ENCODE measurements at regions not wholly inside any gene's neighbourhood (a gene's known extent, or its start where the extent isn't known, plus 50 kb on each side); places are given as distances from the start of the nearest gene placed in this dataset.

DNA sequence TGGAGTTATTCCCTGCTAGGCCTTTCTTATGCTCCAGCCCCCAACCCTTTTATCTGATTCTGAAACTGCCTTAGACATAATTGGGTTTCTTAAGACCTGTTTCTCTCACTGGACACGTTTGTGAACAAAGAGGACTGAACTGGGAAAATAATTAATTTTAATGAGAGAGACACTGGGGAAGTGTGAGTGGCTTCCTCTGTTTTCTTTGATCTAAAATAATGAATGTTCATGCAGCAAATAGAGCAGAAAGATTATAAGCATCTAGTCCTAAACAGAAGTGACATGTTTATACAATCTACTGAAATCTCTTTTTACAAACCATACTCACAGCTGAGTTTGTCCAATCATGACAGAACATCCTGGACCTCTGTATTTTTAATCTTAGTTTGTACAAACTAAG lies 157.6 kb downstream of the SH3BGRL2 start:
- H3K9me3 ChIP-seq: no peaks in the 10 kb centered on the region
- TF ChIP-seq, protein P1, sequence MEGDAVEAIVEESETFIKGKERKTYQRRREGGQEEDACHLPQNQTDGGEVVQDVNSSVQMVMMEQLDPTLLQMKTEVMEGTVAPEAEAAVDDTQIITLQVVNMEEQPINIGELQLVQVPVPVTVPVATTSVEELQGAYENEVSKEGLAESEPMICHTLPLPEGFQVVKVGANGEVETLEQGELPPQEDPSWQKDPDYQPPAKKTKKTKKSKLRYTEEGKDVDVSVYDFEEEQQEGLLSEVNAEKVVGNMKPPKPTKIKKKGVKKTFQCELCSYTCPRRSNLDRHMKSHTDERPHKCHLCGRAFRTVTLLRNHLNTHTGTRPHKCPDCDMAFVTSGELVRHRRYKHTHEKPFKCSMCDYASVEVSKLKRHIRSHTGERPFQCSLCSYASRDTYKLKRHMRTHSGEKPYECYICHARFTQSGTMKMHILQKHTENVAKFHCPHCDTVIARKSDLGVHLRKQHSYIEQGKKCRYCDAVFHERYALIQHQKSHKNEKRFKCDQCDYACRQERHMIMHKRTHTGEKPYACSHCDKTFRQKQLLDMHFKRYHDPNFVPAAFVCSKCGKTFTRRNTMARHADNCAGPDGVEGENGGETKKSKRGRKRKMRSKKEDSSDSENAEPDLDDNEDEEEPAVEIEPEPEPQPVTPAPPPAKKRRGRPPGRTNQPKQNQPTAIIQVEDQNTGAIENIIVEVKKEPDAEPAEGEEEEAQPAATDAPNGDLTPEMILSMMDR (IDR thresholded peaks at IDR 0.05): no peak
- H3K27ac ChIP-seq: no peak overlapping the region
- no peaks in the 10 kb centered on the region for H3K4me1 ChIP-seq
- DNase-seq: no peak
- no peaks in the 10 kb centered on the region for H3K27me3 ChIP-seq
- H3K4me3 ChIP-seq: no peak overlapping the region
- no peaks in the 10 kb centered on the region for H3K36me3 ChIP-seq
- intact Hi-C loops (cut with DNase I; ENCODE audit: low total_unique reads): no loop called here

DNA sequence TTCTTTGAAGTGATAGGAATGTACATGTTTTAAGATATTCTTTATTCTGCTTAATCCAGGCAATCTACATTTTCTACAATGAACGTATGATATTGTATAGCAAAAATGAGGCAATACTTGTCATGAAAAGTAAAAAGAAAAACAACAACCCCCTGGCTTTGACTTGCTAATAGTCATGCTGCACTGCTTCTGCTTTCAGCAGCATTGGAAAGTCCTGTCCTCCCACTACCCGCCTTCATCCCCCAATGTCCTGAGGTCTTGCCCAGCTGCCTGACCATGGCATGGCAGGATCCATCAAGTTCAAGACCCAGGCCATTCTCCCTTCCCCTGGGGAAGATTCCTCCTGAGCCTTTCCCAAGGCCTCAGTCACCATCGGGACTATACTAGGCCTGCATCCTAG lies 156.5 kb downstream of the SH3BGRL2 start:
- Histone ChIP-seq H3K27ac (no peak overlapping the region), H3K4me1 (no peaks in the 10 kb centered on the region), H3K36me3 (no peaks in the 10 kb centered on the region), H3K4me3 (no peak overlapping the region), H3K9me3 (no peaks in the 10 kb centered on the region), H3K27me3 (no peaks in the 10 kb centered on the region)
- DNase-seq: no peak
- TF ChIP-seq, protein P1 (IDR thresholded peaks at IDR 0.05): no peak
- intact Hi-C loops (cut with DNase I; ENCODE audit: low total_unique reads): no loop called here

GRCh38 chr6:79784395-79784753 lies 153.2 kb downstream of the SH3BGRL2 start:
- H3K36me3 ChIP-seq: no peaks in the 10 kb centered on the region
- no peak overlapping the region for H3K4me3 ChIP-seq
- no peak for DNase-seq
- H3K9me3 ChIP-seq: no peaks in the 10 kb centered on the region
- H3K27ac ChIP-seq: no peak overlapping the region
- intact Hi-C loops (cut with DNase I; ENCODE audit: low total_unique reads): no loop called here
- no peaks in the 10 kb centered on the region for H3K4me1 ChIP-seq
- no peaks in the 10 kb centered on the region for H3K27me3 ChIP-seq
- TF ChIP-seq, protein P1 (IDR thresholded peaks at IDR 0.05): no peak

DNA sequence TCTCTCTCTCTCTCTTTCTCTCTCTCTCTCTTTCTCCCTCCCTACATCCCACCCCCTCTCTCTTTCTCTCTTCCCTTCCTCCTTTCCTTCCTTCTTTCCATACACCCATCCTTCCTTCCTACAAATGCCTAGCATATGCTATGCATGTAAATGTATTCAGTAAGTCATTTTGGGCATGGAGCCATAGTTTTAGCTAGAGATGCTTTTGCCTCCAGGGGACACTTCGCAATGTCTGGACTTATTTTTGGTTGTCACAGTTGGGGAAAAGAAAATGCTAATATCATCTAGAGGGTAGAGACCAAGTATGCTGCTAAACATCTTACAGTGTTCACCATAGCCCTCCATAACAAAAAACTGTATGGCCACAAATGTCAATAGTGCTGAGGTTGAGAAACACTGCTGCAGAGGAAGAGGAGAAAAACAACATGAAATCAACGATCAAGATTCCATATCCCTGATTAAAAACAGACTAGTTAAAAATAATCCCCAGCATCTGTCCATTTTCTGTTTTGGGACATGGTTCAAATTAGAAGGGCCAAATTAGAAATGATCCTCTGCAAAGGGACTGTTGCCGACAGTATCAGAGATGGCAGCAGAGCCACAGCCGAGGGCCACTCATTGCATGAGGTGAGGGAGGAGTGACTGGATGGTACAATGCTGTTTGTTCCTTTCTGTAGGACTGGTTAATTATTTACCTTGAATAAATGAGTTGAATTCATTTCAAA lies 152.7 kb downstream of the SH3BGRL2 start:
- TF ChIP-seq, protein P1 (IDR thresholded peaks at IDR 0.05): no peak

GRCh38 chr6:79782792-79783580 lies 151.9 kb downstream of the SH3BGRL2 start:
- Histone ChIP-seq H3K4me3 (no peak overlapping the region), H3K4me1 (peaks cover 0 to 5% (median 2%) of the 10 kb centered on the region in 4 donors), H3K9me3 (no peaks in the 10 kb centered on the region), H3K27me3 (no peaks in the 10 kb centered on the region), H3K36me3 (no peaks in the 10 kb centered on the region), H3K27ac (no peak overlapping the region)
- no peak for DNase-seq
- intact Hi-C loops (cut with DNase I; ENCODE audit: low total_unique reads): no loop called here
- TF ChIP-seq, protein P1 (IDR thresholded peaks at IDR 0.05): no peak

More for the DNA sequence above, 152.7 kb downstream of the SH3BGRL2 start:
- Histone ChIP-seq H3K27me3 (no peaks in the 10 kb centered on the region), H3K36me3 (no peaks in the 10 kb centered on the region), H3K27ac (no peak overlapping the region), H3K9me3 (no peaks in the 10 kb centered on the region), H3K4me1 (no peaks in the 10 kb centered on the region), H3K4me3 (no peak overlapping the region)
- intact Hi-C loops (cut with DNase I; ENCODE audit: low total_unique reads): no loop called here
- DNase-seq: no peak

Measured in tibial artery (tissue), 4 donors.